ENCODE measurements at regions not wholly inside any gene's neighbourhood (a gene's known extent, or its start where the extent isn't known, plus 50 kb on each side); places are given as distances from the start of the nearest gene placed in this dataset.

- no peaks in the 10 kb centered on the region for H3K27me3 ChIP-seq
- H3K4me1 ChIP-seq (replicated peaks in 1 of 2), result no peaks in the 10 kb centered on the region
- no peak overlapping the region for H3K4me3 ChIP-seq
- no peak for TF ChIP-seq CTCF (IDR thresholded peaks at IDR 0.05)
- TF ChIP-seq POLR2A (IDR thresholded peaks at IDR 0.05), result no peak
- H3K27ac ChIP-seq, result no peak overlapping the region
- intact Hi-C loops (cut with DNase I), result no loop called here
- no peak for DNase-seq
- WGBS, 4 donors, result 62 to 76% (median 74%) methylated on average over 1 of the region's 1 CpG
- H3K36me3 ChIP-seq (replicated peaks in 1 of 2), result no peaks in the 10 kb centered on the region
- H3K9me3 ChIP-seq (replicated peaks in 1 of 3), result no peaks in the 10 kb centered on the region
These were observed 265.5 kb upstream of the PARD3B start for GRCh38 chr2:204279819-204280218.

GRCh38 chr2:204280262-204280668, 265.0 kb upstream of the PARD3B start:
- no peaks in the 10 kb centered on the region for H3K27me3 ChIP-seq
- no peaks in the 10 kb centered on the region for H3K4me1 ChIP-seq (replicated peaks in 1 of 2)
- no peak overlapping the region for H3K27ac ChIP-seq
- no peak overlapping the region for H3K4me3 ChIP-seq
- DNase-seq, result no peak
- intact Hi-C loops (cut with DNase I), result no loop called here
- no peaks in the 10 kb centered on the region for H3K36me3 ChIP-seq (replicated peaks in 1 of 2)
- H3K9me3 ChIP-seq (replicated peaks in 1 of 3), result no peaks in the 10 kb centered on the region
- TF ChIP-seq CTCF (IDR thresholded peaks at IDR 0.05) (no peak), POLR2A (IDR thresholded peaks at IDR 0.05) (no peak)

GRCh38 chr2:204282081-204282480, 263.2 kb upstream of the PARD3B start:
- H3K27ac ChIP-seq, result no peak overlapping the region
- H3K27me3 ChIP-seq, result no peaks in the 10 kb centered on the region
- H3K4me3 ChIP-seq, result no peak overlapping the region
- no peak for DNase-seq
- TF ChIP-seq POLR2A (IDR thresholded peaks at IDR 0.05), result no peak
- TF ChIP-seq CTCF (IDR thresholded peaks at IDR 0.05), result no peak
- H3K9me3 ChIP-seq (replicated peaks in 1 of 3), result no peaks in the 10 kb centered on the region
- intact Hi-C loops (cut with DNase I), result no loop called here
- H3K4me1 ChIP-seq (replicated peaks in 1 of 2), result no peaks in the 10 kb centered on the region
- WGBS, 4 donors, result 82 to 93% (median 89%) methylated on average over 3 of the region's 3 CpGs
- no peaks in the 10 kb centered on the region for H3K36me3 ChIP-seq (replicated peaks in 1 of 2)

- Histone ChIP-seq H3K4me3 (no peak overlapping the region), H3K4me1 (replicated peaks in 1 of 2) (no peaks in the 10 kb centered on the region), H3K9me3 (replicated peaks in 1 of 3) (no peaks in the 10 kb centered on the region), H3K27me3 (no peaks in the 10 kb centered on the region), H3K27ac (no peak overlapping the region), H3K36me3 (replicated peaks in 1 of 2) (no peaks in the 10 kb centered on the region)
- no peak for DNase-seq
- intact Hi-C loops (cut with DNase I), result no loop called here
- TF ChIP-seq POLR2A (IDR thresholded peaks at IDR 0.05), result no peak
- TF ChIP-seq CTCF (IDR thresholded peaks at IDR 0.05), result no peak
- 76 to 82% (median 79%) methylated on average over 4 of the region's 4 CpGs for WGBS, 4 donors
These were observed 262.8 kb upstream of the PARD3B start for GRCh38 chr2:204282525-204282924.
